CD14-positive monocyte (primary cell): ENCODE measurements at regions not wholly inside any gene's neighbourhood (a gene's known extent, or its start where the extent isn't known, plus 50 kb on each side); places are given as distances from the start of the nearest gene placed in this dataset.

Experiments used
- DNase-seq, 3 donors: peaks; one replicate each; pipeline ENCODE4 v3.0.0-alpha.2; 2011 to 2022
- H2AFZ ChIP-seq: 2 replicates; pipeline ENCODE4 v1.6.0; 2012; ENCODE audit warnings: mild to moderate bottlenecking, low read depth, low read length, inconsistent platforms; ENCODE audit not compliant: insufficient read depth, poor library complexity, severe bottlenecking
- H3K27ac ChIP-seq, 2 donors: 1 replicate in 1 of 2; 2 replicates in 1 of 2; pipeline ENCODE4 v1.5.1; 2012 to 2013; ENCODE audit warnings: low read length in 2 of 2, control low read depth in 1 of 2, inconsistent platforms in 1 of 2, low read depth in 1 of 2, mild to moderate bottlenecking in 1 of 2
- H3K27me3 ChIP-seq, 2 donors: one replicate each; pipeline versions ENCODE4 v1.6.0 to v1.6.1; 2011 to 2013; ENCODE audit warnings: low read length in 2 of 2; ENCODE audit not compliant: control insufficient read depth in 2 of 2, insufficient read depth in 2 of 2
- H3K36me3 ChIP-seq, 2 donors: replicated peaks in 1 of 2; 1 replicate in 1 of 2; 2 replicates in 1 of 2; pipeline versions ENCODE4 v1.5.1 to v1.6.1; 2012 to 2013; ENCODE audit warnings: low read length in 2 of 2, control low read depth in 1 of 2, inconsistent platforms in 1 of 2, mild to moderate bottlenecking in 1 of 2; ENCODE audit not compliant: insufficient read depth in 2 of 2, control insufficient read depth in 1 of 2
- H3K4me1 ChIP-seq, 2 donors: 1 replicate in 1 of 2; 2 replicates in 1 of 2; pipeline versions ENCODE4 v1.5.1 to v1.6.1; 2012 to 2013; ENCODE audit warnings: low read length in 2 of 2, control low read depth in 1 of 2, inconsistent platforms in 1 of 2, mild to moderate bottlenecking in 1 of 2, moderate library complexity in 1 of 2; ENCODE audit not compliant: insufficient read depth in 2 of 2, control insufficient read depth in 1 of 2
- H3K4me2 ChIP-seq: replicated peaks from 2 replicates; pipeline ENCODE3; 2012; ENCODE audit warnings: low read length, moderate library complexity, mild to moderate bottlenecking; ENCODE audit not compliant: poor library complexity, severe bottlenecking; ENCODE audit errors: extremely low read depth
- H3K4me3 ChIP-seq, 3 experiments: fragments of 200-600 bp in 1 of 3; sonication (generic) in 1 of 3; replicated peaks in 1 of 3; 1 replicate in 2 of 3; 2 replicates in 1 of 3; pipeline ENCODE4 v1.5.1; 2011 to 2013; ENCODE audit warnings: low read length in 3 of 3, mild to moderate bottlenecking in 3 of 3, control low read depth in 2 of 3, low read depth in 2 of 3, inconsistent platforms in 1 of 3, moderate library complexity in 1 of 3
- H3K79me2 ChIP-seq: 2 replicates; pipeline ENCODE4 v1.6.0; 2012; ENCODE audit warnings: mild to moderate bottlenecking, control low read depth, inconsistent platforms, low read length, moderate library complexity; ENCODE audit not compliant: insufficient read depth
- H3K9ac ChIP-seq: 2 replicates; pipeline ENCODE4 v1.6.0; 2017; ENCODE audit warnings: low read length, mild to moderate bottlenecking; ENCODE audit not compliant: insufficient read depth, poor library complexity, severe bottlenecking
- H3K9me3 ChIP-seq, 2 donors: replicated peaks in 1 of 2; 1 replicate in 1 of 2; 2 replicates in 1 of 2; pipeline versions ENCODE4 v1.5.1 to v1.6.1; 2012 to 2013; ENCODE audit warnings: low read length in 2 of 2, control low read depth in 1 of 2; ENCODE audit not compliant: control insufficient read depth in 1 of 2, insufficient read depth in 1 of 2
- H4K20me1 ChIP-seq: 2 replicates; pipeline ENCODE4 v1.6.0; 2012; ENCODE audit warnings: mild to moderate bottlenecking, low read length, control low read depth, moderate library complexity; ENCODE audit not compliant: insufficient read depth
- H3K27ac Mint-ChIP-seq, 7 donors: one replicate each; pipeline ENCODE4 v1.8.0; 2020; ENCODE audit warnings: mild to moderate bottlenecking in 7 of 7, mixed read lengths in 7 of 7, moderate library complexity in 6 of 7, inconsistent platforms in 2 of 7
- H3K27me3 Mint-ChIP-seq, 3 donors: one replicate each; pipeline ENCODE4 v1.8.0; 2021 to 2022; ENCODE audit warnings: low read depth in 3 of 3, mild to moderate bottlenecking in 3 of 3, mixed read lengths in 3 of 3, moderate library complexity in 3 of 3, inconsistent platforms in 1 of 3
- H3K36me3 Mint-ChIP-seq, 2 donors: one replicate each; pipeline ENCODE4 v1.8.0; 2020; ENCODE audit warnings: mixed read lengths in 2 of 2, inconsistent platforms in 1 of 2, mild to moderate bottlenecking in 1 of 2
- H3K4me1 Mint-ChIP-seq: one replicate; pipeline ENCODE4 v1.8.0; 2020; ENCODE audit warnings: mild to moderate bottlenecking, mixed read lengths
- H3K4me3 Mint-ChIP-seq, 2 donors: one replicate each; pipeline ENCODE4 v1.8.0; 2020; ENCODE audit warnings: mild to moderate bottlenecking in 2 of 2, mixed read lengths in 2 of 2, moderate library complexity in 1 of 2
- H3K9me3 Mint-ChIP-seq, 7 donors: one replicate each; pipeline ENCODE4 v1.8.0; 2020 to 2022; ENCODE audit warnings: mixed read lengths in 7 of 7, mild to moderate bottlenecking in 6 of 7, moderate library complexity in 6 of 7, inconsistent platforms in 2 of 7
- WGBS: methylation state at CpG from one replicate; pipeline ENCODE4 v1.1.5; 2013; ENCODE audit warnings: missing lambda C conversion rate; ENCODE audit not compliant: insufficient coverage; 5-methylcytosine and 5-hydroxymethylcytosine counted together
- intact Hi-C, 2 donors: fragments of 100-400 bp; cut with micrococcal nuclease; formaldehyde crosslinking; loops; one replicate each; pipeline versions ENCODE4 v1.15.0 to v1.15.1; 2023
- TF ChIP-seq, protein P1 (sequence below): fragments of 200-600 bp; IDR thresholded peaks from one replicate; pipeline ENCODE4 v1.8.0; 2022; ENCODE audit warnings: antibody characterized with exemption, mild to moderate bottlenecking

DNA sequence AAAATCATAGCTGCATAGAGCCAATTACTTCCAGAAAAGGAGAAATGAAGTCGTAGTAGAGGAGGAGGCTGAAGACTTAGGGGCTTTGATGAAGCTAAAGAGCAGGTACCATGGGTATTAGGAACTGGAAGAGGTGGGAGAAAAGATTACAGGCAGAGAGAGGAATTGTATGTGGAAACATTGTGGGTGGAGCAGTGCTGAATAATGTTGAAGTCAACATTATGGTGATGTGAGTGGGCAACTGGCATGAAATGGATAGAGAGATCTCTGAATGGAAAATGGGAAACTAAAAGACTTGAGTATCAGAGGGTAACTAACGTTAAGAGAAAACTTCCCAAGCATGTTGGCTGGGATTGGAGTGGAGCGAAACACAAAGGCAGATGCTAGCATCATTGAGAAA, 92.5 kb downstream of the AREG start:
- H3K4me1 Mint-ChIP-seq = peaks cover 14% of the 10 kb centered on the region
- H3K4me3 ChIP-seq = no peak overlapping the region

DNA sequence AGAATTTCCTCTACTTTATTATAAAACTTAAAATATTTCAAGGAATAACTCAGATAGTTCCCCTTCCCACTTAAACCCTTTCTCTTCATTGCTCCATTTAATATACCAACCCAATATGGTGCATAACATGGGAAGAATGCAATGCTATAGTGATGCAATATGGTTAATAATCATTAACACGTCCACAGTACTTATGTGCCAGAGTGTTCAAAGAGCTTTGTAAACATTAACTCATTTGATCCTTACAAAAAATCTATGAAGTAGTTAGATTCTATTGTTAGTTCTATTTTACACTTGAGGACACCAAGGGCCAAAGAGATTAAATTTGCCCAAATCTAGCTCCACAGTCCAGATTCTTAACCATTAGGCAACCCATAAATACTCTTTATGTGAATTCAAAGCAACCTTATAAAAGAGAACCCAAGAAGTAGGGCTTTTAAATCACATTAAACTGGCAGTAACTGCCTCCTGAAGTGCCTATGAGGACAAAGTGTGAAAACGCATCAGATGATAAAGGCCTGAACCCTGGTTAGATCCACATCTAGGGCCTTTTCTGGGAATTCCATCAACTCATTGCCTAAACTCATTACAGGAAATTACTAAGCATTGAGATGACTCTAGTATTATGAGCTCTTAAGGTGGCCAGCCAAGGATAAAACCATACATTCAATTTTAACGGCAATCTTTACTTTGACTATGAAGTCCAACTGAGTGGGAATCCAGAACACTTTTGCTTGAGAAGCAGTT, 94.3 kb downstream of the AREG start:
- H4K20me1 ChIP-seq = no peaks in the 10 kb centered on the region
- intact Hi-C loops = no loop called here
- Mint-ChIP-seq H3K27ac (no peak overlapping the region), H3K9me3 (no peaks in the 10 kb centered on the region), H3K4me1 (peaks cover 14% of the 10 kb centered on the region), H3K27me3 (no peaks in the 10 kb centered on the region), H3K4me3 (no peak overlapping the region), H3K36me3 (no peaks in the 10 kb centered on the region)
- peak in 1 of 3 donors; percentile 8 for DNase-seq
- no peaks in the 10 kb centered on the region for H3K27me3 ChIP-seq
- TF ChIP-seq, protein P1, sequence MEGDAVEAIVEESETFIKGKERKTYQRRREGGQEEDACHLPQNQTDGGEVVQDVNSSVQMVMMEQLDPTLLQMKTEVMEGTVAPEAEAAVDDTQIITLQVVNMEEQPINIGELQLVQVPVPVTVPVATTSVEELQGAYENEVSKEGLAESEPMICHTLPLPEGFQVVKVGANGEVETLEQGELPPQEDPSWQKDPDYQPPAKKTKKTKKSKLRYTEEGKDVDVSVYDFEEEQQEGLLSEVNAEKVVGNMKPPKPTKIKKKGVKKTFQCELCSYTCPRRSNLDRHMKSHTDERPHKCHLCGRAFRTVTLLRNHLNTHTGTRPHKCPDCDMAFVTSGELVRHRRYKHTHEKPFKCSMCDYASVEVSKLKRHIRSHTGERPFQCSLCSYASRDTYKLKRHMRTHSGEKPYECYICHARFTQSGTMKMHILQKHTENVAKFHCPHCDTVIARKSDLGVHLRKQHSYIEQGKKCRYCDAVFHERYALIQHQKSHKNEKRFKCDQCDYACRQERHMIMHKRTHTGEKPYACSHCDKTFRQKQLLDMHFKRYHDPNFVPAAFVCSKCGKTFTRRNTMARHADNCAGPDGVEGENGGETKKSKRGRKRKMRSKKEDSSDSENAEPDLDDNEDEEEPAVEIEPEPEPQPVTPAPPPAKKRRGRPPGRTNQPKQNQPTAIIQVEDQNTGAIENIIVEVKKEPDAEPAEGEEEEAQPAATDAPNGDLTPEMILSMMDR = no peak
- no peak overlapping the region for H3K9ac ChIP-seq
- H3K9me3 ChIP-seq = no peaks in the 10 kb centered on the region
- no peak overlapping the region for H3K27ac ChIP-seq
- no peak overlapping the region for H3K4me3 ChIP-seq
- no CpG with 5 or more reads among the region's 3 CpGs for WGBS
- peaks cover 18 to 28% of the 10 kb centered on the region in 2 donors for H3K4me1 ChIP-seq
- no peak overlapping the region for H3K4me2 ChIP-seq
- no peaks in the 10 kb centered on the region for H3K79me2 ChIP-seq
- no peak overlapping the region for H2AFZ ChIP-seq
- H3K36me3 ChIP-seq = no peaks in the 10 kb centered on the region

More for the DNA sequence above, 92.5 kb downstream of the AREG start:
- H3K9ac ChIP-seq = no peak overlapping the region
- no peak overlapping the region for H3K4me2 ChIP-seq
- no peaks in the 10 kb centered on the region for H3K36me3 ChIP-seq
- H2AFZ ChIP-seq = no peak overlapping the region
- TF ChIP-seq, protein P1 = no peak
- H4K20me1 ChIP-seq = no peaks in the 10 kb centered on the region
- no peaks in the 10 kb centered on the region for H3K36me3 Mint-ChIP-seq
- H3K4me1 ChIP-seq = peaks cover 10% of the 10 kb centered on the region in 2 donors
- DNase-seq = no peak
- no peak overlapping the region for H3K27ac Mint-ChIP-seq
- H3K27me3 Mint-ChIP-seq = no peaks in the 10 kb centered on the region
- H3K79me2 ChIP-seq = no peaks in the 10 kb centered on the region
- WGBS = 8% methylated on average over 1 of the region's 3 CpGs
- H3K4me3 Mint-ChIP-seq = no peak overlapping the region
- no peaks in the 10 kb centered on the region for H3K9me3 ChIP-seq
- intact Hi-C loops = no loop called here
- no peaks in the 10 kb centered on the region for H3K9me3 Mint-ChIP-seq
- no peak overlapping the region for H3K27ac ChIP-seq
- no peaks in the 10 kb centered on the region for H3K27me3 ChIP-seq
